ENCODE measurements at regions not wholly inside any gene's neighbourhood (a gene's known extent, or its start where the extent isn't known, plus 50 kb on each side); places are given as distances from the start of the nearest gene placed in this dataset.

GRCh38 chr7:41878309-41879295 lies 175.7 kb upstream of the INHBA start:
- peak; percentile 24 for DNase-seq

- DNase-seq: no peak
Measured at GRCh38 chr7:41877118-41877517, 174.2 kb upstream of the INHBA start.

DNA sequence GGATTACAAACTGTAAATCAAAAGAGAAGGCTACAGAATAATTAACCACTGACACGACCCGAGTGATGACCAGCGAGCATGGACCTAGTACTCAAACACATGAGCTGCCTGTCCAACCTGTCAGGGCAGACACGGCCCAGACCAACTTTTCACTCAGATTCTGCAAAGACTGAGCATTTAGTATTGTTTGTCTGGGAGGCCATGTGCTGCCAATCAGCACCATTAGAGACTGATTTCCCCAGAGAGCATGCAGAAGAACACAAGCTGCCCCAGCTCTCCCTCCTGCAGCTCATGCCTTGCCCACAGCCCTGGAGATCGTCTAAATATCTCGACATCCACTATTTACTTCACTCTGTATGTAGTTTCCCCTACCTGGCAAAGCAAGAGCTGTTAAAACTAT lies 172.6 kb upstream of the INHBA start:
- DNase-seq: no peak

DNA sequence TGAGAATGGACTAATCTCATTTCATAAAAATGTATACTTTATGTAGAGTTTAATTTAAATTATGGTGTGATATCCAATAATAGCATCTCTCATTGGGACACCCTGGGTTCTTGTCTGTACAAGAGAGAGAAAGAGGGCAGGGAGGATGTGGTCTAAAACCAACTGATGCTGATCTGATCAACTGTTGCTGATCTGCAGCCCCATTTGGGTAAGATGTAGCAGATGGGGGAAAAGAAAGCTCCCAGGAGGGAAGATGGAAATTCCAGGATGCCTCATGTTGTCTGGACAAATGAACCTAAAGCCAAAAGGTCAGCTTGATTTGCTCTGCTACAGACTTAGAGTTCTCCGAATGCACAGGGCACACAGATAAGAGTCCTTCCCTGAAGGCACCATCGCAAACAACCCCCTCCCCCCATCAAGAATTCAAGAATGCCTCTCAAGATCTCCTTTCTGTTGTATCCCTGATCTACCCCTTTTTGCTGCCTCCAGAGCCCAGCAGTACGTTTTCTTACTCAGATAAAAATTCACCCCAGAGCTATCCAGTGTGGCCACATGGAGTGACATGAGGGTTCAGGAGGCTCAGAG lies 171.4 kb upstream of the INHBA start:
- DNase-seq: peak; percentile 63

DNA sequence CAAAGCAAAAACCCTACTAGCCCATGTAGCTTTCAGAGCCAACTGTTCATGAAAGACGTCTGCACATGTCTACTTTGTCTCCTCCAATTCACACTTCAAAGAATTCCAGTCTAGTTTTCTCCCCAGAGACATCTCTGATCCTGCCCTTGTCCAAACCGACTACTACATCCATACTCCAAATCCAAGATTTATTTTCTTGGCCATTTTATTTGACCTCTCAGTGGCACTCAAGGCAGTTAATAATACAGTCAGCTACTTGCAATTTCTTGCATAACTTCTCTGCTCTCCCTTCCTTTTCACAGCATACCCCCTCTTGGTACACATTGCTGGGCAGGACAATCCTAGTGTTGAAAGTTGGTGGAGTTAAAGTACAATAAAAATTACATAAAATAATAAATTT lies 170.9 kb upstream of the INHBA start:
- DNase-seq: no peak

- no peak for DNase-seq
Measured at GRCh38 chr7:41872966-41873365, 170.1 kb upstream of the INHBA start.

GRCh38 chr7:41870461-41871138 lies 167.7 kb upstream of the INHBA start:
- DNase-seq: peak; percentile 42

GRCh38 chr7:41869997-41870396 lies 167.1 kb upstream of the INHBA start:
- DNase-seq: peak; percentile 56

DNA sequence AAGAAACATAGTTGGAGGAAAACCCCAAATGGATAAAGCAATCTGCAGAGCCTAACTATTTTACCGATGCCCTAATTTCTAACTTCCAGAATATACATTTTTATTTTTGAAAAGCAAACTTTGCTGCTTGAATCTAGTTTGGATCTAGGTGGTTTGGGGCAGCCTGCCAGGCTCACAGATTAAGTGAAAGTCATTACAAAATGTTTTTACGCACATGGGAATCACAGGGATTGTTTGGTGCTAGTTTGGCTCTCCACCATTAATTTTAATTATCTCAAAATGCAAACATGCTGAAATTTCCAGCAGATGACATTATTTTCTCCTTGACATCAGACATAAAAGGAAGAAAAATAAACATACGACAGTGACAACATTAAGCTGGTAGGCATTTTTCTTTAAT lies 166.7 kb upstream of the INHBA start:
- no peak for DNase-seq

GRCh38 chr7:41869091-41869490 lies 166.2 kb upstream of the INHBA start:
- no peak for DNase-seq

DNA sequence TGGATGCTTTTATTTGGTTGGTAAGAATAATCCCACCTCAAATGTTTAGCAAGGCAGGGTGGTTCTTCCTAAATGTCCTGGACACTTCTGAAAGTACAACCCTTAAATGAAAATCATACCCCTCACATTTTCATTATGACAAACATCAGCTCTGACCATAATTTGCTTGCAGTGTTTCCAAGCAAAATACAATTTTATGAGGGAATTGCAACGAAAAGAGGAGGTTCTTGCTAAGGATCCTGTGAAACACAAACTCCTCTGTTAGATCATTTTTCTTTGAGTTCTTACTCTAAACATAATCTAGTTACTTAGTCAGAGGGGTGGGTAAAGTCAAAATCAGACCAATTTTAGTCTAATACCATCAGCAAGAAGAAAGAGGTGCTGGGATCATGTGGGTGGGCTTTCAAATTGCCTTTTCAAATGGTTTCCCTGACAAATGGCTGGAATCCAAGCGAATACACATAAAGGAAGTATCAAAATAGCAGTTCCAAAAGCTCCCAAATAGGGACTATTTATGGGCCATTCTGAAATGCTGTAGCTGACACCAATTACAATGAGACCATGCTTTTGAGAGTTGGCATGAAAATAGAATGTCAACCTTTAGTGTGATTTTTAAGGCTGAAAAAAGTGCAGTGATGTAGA lies 164.9 kb upstream of the INHBA start:
- DNase-seq: no peak

DNA sequence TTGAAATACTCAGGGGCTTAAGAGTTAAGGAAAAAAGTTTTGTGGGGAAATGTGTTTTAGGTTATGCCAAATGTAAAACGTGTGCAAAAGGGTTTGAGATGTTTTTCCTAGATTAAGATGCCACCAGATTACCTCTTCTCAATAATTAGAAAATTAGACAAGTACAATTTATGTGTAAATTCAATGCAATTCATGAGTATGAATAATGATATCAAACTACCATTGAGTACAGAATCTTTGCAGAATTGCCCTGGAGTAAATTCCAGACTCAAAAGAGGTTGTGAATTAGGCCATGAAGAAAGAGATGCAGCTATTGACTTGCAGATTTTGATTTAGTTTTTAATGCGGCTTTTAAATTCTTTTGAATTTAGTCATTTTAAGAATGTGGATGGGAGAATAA lies 159.4 kb upstream of the INHBA start:
- no peak for DNase-seq

DNA sequence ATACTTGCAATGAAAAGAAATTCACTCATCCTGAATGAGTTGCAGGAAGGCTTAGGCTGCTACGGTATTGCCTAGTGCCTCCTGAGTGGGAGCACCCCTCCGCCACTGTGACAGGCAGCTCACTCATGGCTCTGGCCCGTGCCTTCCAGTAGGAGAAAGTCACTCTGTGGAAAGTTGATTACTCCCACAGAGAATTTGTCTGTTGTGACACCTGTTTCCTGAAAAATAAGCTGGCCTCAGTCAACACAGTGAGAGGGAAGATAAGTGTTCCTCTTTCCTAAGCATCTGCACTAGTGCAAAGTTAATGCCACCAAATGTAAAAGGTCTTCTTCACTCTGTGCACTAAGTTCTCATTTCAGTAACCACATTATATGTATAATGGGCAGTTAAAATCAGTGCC lies 158.8 kb upstream of the INHBA start:
- peak; percentile 52 for DNase-seq

- no peak for DNase-seq
Measured at GRCh38 chr7:41858201-41858600, 155.3 kb upstream of the INHBA start.

- no peak for DNase-seq
Measured at GRCh38 chr7:41855798-41856197, 152.9 kb upstream of the INHBA start.

DNA sequence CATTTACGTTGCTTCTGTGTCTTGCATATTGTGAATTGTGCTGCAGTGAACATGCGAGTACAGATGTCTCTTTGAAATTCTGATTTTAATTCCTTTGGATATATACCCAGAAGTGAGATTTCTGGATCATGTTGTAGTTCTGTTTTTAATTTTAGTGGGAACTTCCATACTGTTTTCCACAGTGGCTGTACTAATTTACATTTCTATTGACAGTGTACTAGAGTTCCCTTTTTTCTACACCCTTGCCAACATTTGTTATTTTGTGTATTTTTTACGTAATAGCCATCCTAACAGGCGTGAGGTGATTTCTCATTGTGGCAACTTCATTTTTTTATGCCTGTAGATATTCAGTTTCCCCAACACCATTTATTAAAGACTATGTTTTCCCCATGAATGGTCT lies 144.7 kb upstream of the INHBA start:
- no peak for DNase-seq

GRCh38 chr7:41847151-41847550 lies 144.3 kb upstream of the INHBA start:
- DNase-seq: no peak

DNA sequence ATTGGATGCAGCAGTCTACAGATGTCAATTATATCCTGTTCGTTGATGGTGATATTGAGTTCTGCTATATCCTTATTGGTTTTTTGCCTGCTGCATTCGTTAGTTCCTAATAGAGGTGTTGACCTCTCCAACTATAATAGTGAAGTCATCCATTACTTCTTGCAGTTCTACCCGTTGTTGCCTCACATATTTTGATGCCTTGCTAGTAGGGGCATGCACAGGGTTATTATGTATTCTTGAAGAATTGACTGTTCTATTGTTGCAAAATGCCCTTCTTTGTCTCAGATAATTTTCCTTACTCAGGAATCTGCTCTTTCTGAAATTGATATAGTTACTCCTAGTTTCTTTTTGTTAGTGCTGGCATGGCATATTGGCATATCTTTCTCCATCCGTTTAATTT lies 140.1 kb upstream of the INHBA start:
- DNase-seq: no peak

DNA sequence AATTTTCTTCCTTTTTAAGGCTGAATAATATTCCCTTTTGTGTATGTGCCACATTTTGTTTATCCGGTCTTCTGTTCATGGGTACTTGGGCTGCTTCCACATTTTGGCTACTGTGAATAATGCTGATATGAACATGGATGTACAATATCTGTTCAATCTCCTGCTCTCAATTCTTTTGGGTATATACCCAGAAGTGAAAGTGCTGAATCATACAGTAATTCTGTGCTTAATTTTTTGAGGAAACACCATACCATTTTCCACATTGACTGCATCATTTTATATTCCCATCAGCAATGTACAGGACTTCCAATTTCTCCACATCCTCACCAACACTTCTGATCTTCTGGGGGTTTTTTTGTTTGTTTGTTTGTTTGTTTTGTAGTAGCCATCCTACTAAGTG lies 135.0 kb upstream of the INHBA start:
- no peak for DNase-seq

DNA sequence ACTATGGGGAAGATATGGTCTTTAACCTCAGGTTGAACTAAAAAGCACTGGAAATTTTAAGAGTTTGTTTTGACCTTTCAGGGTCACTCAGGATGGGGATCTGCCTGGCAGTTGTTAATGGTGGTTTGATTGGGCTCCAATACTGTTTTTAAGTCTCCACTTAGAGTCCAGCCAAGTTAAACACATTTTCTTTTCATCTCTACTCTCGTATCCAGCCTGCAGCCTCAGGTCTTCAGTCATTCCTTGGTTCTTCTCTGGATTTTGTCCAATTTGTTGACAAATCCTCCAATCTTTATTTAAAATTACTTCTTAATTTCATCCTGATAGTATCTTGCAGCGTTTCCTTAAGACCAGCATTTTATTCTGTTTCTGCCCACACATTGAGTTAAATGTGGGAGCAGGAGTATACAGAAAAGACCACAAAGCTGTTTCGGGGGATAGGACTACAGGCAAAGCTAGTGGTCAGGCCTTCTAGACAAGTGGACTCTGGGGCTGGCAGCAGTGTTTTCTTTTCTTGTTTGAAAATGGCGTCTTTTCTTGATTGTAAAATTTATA lies 133.2 kb upstream of the INHBA start:
- DNase-seq: no peak

DNA sequence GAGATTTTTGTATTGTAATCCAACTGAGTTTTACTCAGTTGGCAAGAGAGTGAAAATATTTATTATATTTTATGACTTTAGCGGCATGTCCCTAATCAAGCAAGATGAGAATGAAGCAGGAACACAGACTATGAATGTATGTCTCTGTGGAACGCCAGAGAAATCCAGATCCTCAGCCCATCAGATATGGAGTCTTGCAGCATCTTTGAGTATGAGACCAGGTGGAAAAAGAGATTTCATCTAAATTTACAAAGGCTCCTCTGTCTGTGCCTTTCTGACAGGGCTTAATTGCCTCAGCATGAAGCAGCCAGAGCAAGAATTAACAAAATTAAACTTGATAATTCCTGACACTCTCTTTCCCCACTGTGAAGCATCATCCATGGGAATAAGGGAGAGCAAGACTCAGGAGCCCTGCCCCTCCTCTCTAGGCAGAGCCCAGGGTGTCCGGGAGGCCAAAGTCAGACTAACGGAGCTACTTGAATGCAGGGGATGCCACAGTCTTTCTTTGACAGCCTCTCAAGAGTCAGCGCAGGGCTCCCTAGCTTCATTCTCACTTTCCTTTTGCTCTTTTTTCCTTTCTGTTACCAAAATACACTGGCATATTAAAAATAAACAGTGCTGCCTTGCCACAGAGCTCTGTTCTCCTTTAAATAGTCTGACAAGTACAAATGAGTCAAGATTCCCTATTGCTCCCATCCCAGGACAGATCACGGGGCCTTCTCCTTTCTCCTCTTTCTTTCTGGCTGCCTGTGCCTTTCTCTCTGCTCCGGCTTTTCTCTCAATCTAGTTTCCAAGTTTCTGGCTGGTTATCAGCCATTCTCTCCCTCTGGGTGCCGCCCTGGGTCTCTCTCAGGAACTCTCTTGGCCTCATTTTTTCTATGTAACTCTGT lies 132.2 kb upstream of the INHBA start:
- no peak for DNase-seq

- DNase-seq: no peak
Measured at GRCh38 chr7:41832941-41833340, 130.1 kb upstream of the INHBA start.

All from hematopoietic multipotent progenitor cell treated with erythropoietin and hydrocortisone succinate and interleukin-3 and kit ligand, for 6 days (in vitro differentiated cells).